ENCODE measurements at regions not wholly inside any gene's neighbourhood (a gene's known extent, or its start where the extent isn't known, plus 50 kb on each side); places are given as distances from the start of the nearest gene placed in this dataset.

- TF ChIP-seq NRF1 (IDR thresholded peaks at IDR 0.05; ENCODE audit: low read depth, low read length) (no peak), EZH2phosphoT487 (IDR thresholded peaks at IDR 0.05; ENCODE audit: borderline replicate concordance, low read depth) (no peak), CTCF (IDR thresholded peaks at IDR 0.05) (no peak), POLR2AphosphoS5 (IDR thresholded peaks at IDR 0.05; ENCODE audit: low read depth, low read length) (no peak), YY1 (IDR thresholded peaks at IDR 0.05; ENCODE audit: low read depth) (no peak), RAD21 (IDR thresholded peaks at IDR 0.05; ENCODE audit: low read length) (no peak), FOXJ3 (CRISPR knock-in tag; IDR thresholded peaks at IDR 0.05) (no peak), PBX3 (IDR thresholded peaks at IDR 0.05) (no peak), TEAD4 (IDR thresholded peaks at IDR 0.05; ENCODE audit: borderline replicate concordance, insufficient read depth) (no peak)
Observed at GRCh38 chr7:131683536-131684125, 127.2 kb upstream of the PODXL start.

Data from SK-N-SH (cell line).